ENCODE measurements at regions not wholly inside any gene's neighbourhood (a gene's known extent, or its start where the extent isn't known, plus 50 kb on each side); places are given as distances from the start of the nearest gene placed in this dataset.

- no peaks in the 10 kb centered on the region for H3K9me3 ChIP-seq (ENCODE audit: control insufficient read depth, insufficient read depth, low read length)
- no peaks in the 10 kb centered on the region for H3K27me3 ChIP-seq (ENCODE audit: control insufficient read depth, insufficient read depth, low read length)
- H3K36me3 ChIP-seq (ENCODE audit: control insufficient read depth, insufficient read depth, low read length): no peaks in the 10 kb centered on the region
- H3K9ac ChIP-seq (ENCODE audit: low read depth, low read length): no peak overlapping the region
- no peak overlapping the region for H3K4me3 ChIP-seq (ENCODE audit: low read depth, low read length)
- no peaks in the 10 kb centered on the region for H3K4me1 ChIP-seq (ENCODE audit: control insufficient read depth, insufficient read depth, low read length)
These were observed 1046.4 kb downstream of the NTRK3 start for GRCh38 chr15:87209891-87210689.

GRCh38 chr15:87207990-87208580, 1048.5 kb downstream of the NTRK3 start:
- no peaks in the 10 kb centered on the region for H3K36me3 ChIP-seq (ENCODE audit: control insufficient read depth, insufficient read depth, low read length)
- H3K4me1 ChIP-seq (ENCODE audit: control insufficient read depth, insufficient read depth, low read length): no peaks in the 10 kb centered on the region
- H3K9ac ChIP-seq (ENCODE audit: low read depth, low read length): no peak overlapping the region
- no peaks in the 10 kb centered on the region for H3K9me3 ChIP-seq (ENCODE audit: control insufficient read depth, insufficient read depth, low read length)
- no peaks in the 10 kb centered on the region for H3K27me3 ChIP-seq (ENCODE audit: control insufficient read depth, insufficient read depth, low read length)
- no peak overlapping the region for H3K4me3 ChIP-seq (ENCODE audit: low read depth, low read length)

- H3K27me3 ChIP-seq (ENCODE audit: control insufficient read depth, insufficient read depth, low read length): no peaks in the 10 kb centered on the region
- H3K36me3 ChIP-seq (ENCODE audit: control insufficient read depth, insufficient read depth, low read length): no peaks in the 10 kb centered on the region
- no peaks in the 10 kb centered on the region for H3K4me1 ChIP-seq (ENCODE audit: control insufficient read depth, insufficient read depth, low read length)
- no peak overlapping the region for H3K9ac ChIP-seq (ENCODE audit: low read depth, low read length)
- H3K9me3 ChIP-seq (ENCODE audit: control insufficient read depth, insufficient read depth, low read length): no peaks in the 10 kb centered on the region
- no peak overlapping the region for H3K4me3 ChIP-seq (ENCODE audit: low read depth, low read length)
These were observed 1049.3 kb downstream of the NTRK3 start for GRCh38 chr15:87207251-87207650.

- Histone ChIP-seq H3K27me3 (ENCODE audit: control insufficient read depth, insufficient read depth, low read length) (no peaks in the 10 kb centered on the region), H3K4me1 (ENCODE audit: control insufficient read depth, insufficient read depth, low read length) (no peaks in the 10 kb centered on the region), H3K4me3 (ENCODE audit: low read depth, low read length) (no peak overlapping the region), H3K9ac (ENCODE audit: low read depth, low read length) (no peak overlapping the region), H3K9me3 (ENCODE audit: control insufficient read depth, insufficient read depth, low read length) (no peaks in the 10 kb centered on the region), H3K36me3 (ENCODE audit: control insufficient read depth, insufficient read depth, low read length) (no peaks in the 10 kb centered on the region)
These were observed 1054.6 kb downstream of the NTRK3 start for GRCh38 chr15:87201986-87202385.

GRCh38 chr15:87200149-87200548, 1056.4 kb downstream of the NTRK3 start:
- H3K9ac ChIP-seq (ENCODE audit: low read depth, low read length): no peak overlapping the region
- H3K4me1 ChIP-seq (ENCODE audit: control insufficient read depth, insufficient read depth, low read length): no peaks in the 10 kb centered on the region
- no peaks in the 10 kb centered on the region for H3K27me3 ChIP-seq (ENCODE audit: control insufficient read depth, insufficient read depth, low read length)
- no peaks in the 10 kb centered on the region for H3K36me3 ChIP-seq (ENCODE audit: control insufficient read depth, insufficient read depth, low read length)
- no peak overlapping the region for H3K4me3 ChIP-seq (ENCODE audit: low read depth, low read length)
- H3K9me3 ChIP-seq (ENCODE audit: control insufficient read depth, insufficient read depth, low read length): no peaks in the 10 kb centered on the region

GRCh38 chr15:87197981-87198380, 1058.6 kb downstream of the NTRK3 start:
- Histone ChIP-seq H3K4me3 (ENCODE audit: low read depth, low read length) (no peak overlapping the region), H3K9ac (ENCODE audit: low read depth, low read length) (no peak overlapping the region), H3K4me1 (ENCODE audit: control insufficient read depth, insufficient read depth, low read length) (no peaks in the 10 kb centered on the region), H3K9me3 (ENCODE audit: control insufficient read depth, insufficient read depth, low read length) (no peaks in the 10 kb centered on the region), H3K36me3 (ENCODE audit: control insufficient read depth, insufficient read depth, low read length) (no peaks in the 10 kb centered on the region), H3K27me3 (ENCODE audit: control insufficient read depth, insufficient read depth, low read length) (no peaks in the 10 kb centered on the region)

- H3K36me3 ChIP-seq (ENCODE audit: control insufficient read depth, insufficient read depth, low read length): no peaks in the 10 kb centered on the region
- H3K9ac ChIP-seq (ENCODE audit: low read depth, low read length): no peak overlapping the region
- no peaks in the 10 kb centered on the region for H3K9me3 ChIP-seq (ENCODE audit: control insufficient read depth, insufficient read depth, low read length)
- no peak overlapping the region for H3K4me3 ChIP-seq (ENCODE audit: low read depth, low read length)
- no peaks in the 10 kb centered on the region for H3K27me3 ChIP-seq (ENCODE audit: control insufficient read depth, insufficient read depth, low read length)
- H3K4me1 ChIP-seq (ENCODE audit: control insufficient read depth, insufficient read depth, low read length): no peaks in the 10 kb centered on the region
These were observed 1060.0 kb downstream of the NTRK3 start for GRCh38 chr15:87196498-87196897.

- no peak overlapping the region for H3K4me3 ChIP-seq (ENCODE audit: low read depth, low read length)
- H3K36me3 ChIP-seq (ENCODE audit: control insufficient read depth, insufficient read depth, low read length): no peaks in the 10 kb centered on the region
- H3K9ac ChIP-seq (ENCODE audit: low read depth, low read length): no peak overlapping the region
- no peaks in the 10 kb centered on the region for H3K9me3 ChIP-seq (ENCODE audit: control insufficient read depth, insufficient read depth, low read length)
- no peaks in the 10 kb centered on the region for H3K27me3 ChIP-seq (ENCODE audit: control insufficient read depth, insufficient read depth, low read length)
- H3K4me1 ChIP-seq (ENCODE audit: control insufficient read depth, insufficient read depth, low read length): no peaks in the 10 kb centered on the region
These were observed 1063.1 kb downstream of the NTRK3 start for GRCh38 chr15:87193481-87193880.

- Histone ChIP-seq H3K4me1 (ENCODE audit: control insufficient read depth, insufficient read depth, low read length) (no peaks in the 10 kb centered on the region), H3K4me3 (ENCODE audit: low read depth, low read length) (no peak overlapping the region), H3K9me3 (ENCODE audit: control insufficient read depth, insufficient read depth, low read length) (no peaks in the 10 kb centered on the region), H3K36me3 (ENCODE audit: control insufficient read depth, insufficient read depth, low read length) (no peaks in the 10 kb centered on the region), H3K9ac (ENCODE audit: low read depth, low read length) (no peak overlapping the region), H3K27me3 (ENCODE audit: control insufficient read depth, insufficient read depth, low read length) (no peaks in the 10 kb centered on the region)
These were observed 1088.0 kb downstream of the AGBL1 start for GRCh38 chr15:87167706-87168105.

GRCh38 chr15:87167055-87167454, 1087.4 kb downstream of the AGBL1 start:
- H3K9ac ChIP-seq (ENCODE audit: low read depth, low read length): no peak overlapping the region
- no peaks in the 10 kb centered on the region for H3K27me3 ChIP-seq (ENCODE audit: control insufficient read depth, insufficient read depth, low read length)
- H3K4me3 ChIP-seq (ENCODE audit: low read depth, low read length): no peak overlapping the region
- no peaks in the 10 kb centered on the region for H3K9me3 ChIP-seq (ENCODE audit: control insufficient read depth, insufficient read depth, low read length)
- H3K36me3 ChIP-seq (ENCODE audit: control insufficient read depth, insufficient read depth, low read length): no peaks in the 10 kb centered on the region
- H3K4me1 ChIP-seq (ENCODE audit: control insufficient read depth, insufficient read depth, low read length): no peaks in the 10 kb centered on the region

GRCh38 chr15:87155771-87156170, 1076.1 kb downstream of the AGBL1 start:
- Histone ChIP-seq H3K36me3 (ENCODE audit: control insufficient read depth, insufficient read depth, low read length) (no peaks in the 10 kb centered on the region), H3K4me1 (ENCODE audit: control insufficient read depth, insufficient read depth, low read length) (no peaks in the 10 kb centered on the region), H3K4me3 (ENCODE audit: low read depth, low read length) (no peak overlapping the region), H3K27me3 (ENCODE audit: control insufficient read depth, insufficient read depth, low read length) (no peaks in the 10 kb centered on the region), H3K9ac (ENCODE audit: low read depth, low read length) (no peak overlapping the region), H3K9me3 (ENCODE audit: control insufficient read depth, insufficient read depth, low read length) (no peaks in the 10 kb centered on the region)

- H3K27me3 ChIP-seq (ENCODE audit: control insufficient read depth, insufficient read depth, low read length): no peaks in the 10 kb centered on the region
- no peaks in the 10 kb centered on the region for H3K9me3 ChIP-seq (ENCODE audit: control insufficient read depth, insufficient read depth, low read length)
- H3K4me1 ChIP-seq (ENCODE audit: control insufficient read depth, insufficient read depth, low read length): no peaks in the 10 kb centered on the region
- no peak overlapping the region for H3K9ac ChIP-seq (ENCODE audit: low read depth, low read length)
- H3K4me3 ChIP-seq (ENCODE audit: low read depth, low read length): no peak overlapping the region
- H3K36me3 ChIP-seq (ENCODE audit: control insufficient read depth, insufficient read depth, low read length): no peaks in the 10 kb centered on the region
These were observed 1075.1 kb downstream of the AGBL1 start for GRCh38 chr15:87154761-87155160.
